ENCODE measurements at regions not wholly inside any gene's neighbourhood (a gene's known extent, or its start where the extent isn't known, plus 50 kb on each side); places are given as distances from the start of the nearest gene placed in this dataset.
"Not testable (repeated sequence)": the region's sequence is repeated elsewhere in the genome, so short reads cannot be mapped to it uniquely, and the experiment has no call there.

DNA sequence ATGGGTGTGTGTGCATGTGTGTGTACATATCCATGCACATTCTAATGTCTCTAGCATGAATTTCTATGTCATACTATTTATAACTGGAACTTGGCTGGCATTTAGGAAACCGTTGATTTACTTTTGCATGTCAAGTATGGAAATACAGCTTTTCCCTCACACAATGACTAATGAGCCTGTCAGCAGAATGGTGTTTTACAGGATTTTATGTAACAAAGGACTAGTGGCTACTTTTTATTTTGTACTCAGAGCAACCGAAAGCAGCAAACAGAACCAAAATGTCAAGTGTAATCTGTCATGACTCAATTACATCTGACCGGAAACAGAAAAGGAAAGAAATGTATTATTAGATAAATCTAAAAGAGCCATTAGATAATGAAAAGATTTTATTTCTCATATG lies 1911.5 kb upstream of the AGA start:
- no peak for DNase-seq

GRCh38 chr4:179361978-179362486 lies 1919.8 kb upstream of the AGA start:
- DNase-seq = no peak

DNA sequence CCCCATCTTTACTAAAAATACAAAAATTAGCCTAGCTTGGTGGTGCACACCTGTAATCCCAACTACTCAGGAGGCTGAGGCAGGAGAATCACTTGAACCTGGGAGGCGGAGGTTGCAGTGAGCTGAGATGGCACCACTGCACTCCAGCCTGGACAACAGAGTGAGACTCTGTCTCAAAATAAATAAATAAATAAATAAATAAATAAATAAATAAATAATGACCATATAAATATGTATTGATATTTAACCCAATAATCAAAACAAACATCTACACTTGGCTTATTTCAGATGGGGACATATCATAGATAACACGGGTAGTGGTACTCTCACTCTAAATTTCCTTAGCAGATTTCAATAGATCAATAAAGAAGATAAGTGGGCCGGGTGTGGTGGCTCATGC lies 1923.7 kb upstream of the AGA start:
- DNase-seq = not testable (repeated sequence)

GRCh38 chr4:179372242-179372641 lies 1930.0 kb upstream of the AGA start:
- DNase-seq = no peak

DNA sequence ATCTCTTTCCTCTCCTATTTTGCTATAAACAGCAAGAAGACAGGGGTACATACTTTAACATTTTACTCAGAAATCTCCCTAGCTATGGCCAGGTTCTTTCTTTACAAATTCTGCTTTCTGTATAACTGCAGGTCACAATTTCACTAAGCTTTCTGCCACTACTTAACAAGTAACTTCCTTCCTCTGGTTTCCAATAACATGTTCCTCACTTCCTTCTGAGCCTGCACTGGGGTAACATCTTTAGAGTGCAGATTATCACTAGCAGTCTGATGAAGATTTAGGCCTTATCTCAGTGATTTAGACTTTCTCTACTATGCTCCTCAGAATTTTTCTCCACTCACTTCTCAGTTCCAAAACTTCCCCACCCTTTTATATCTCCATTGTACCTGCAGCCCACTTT lies 1930.5 kb upstream of the AGA start:
- DNase-seq = no peak

DNA sequence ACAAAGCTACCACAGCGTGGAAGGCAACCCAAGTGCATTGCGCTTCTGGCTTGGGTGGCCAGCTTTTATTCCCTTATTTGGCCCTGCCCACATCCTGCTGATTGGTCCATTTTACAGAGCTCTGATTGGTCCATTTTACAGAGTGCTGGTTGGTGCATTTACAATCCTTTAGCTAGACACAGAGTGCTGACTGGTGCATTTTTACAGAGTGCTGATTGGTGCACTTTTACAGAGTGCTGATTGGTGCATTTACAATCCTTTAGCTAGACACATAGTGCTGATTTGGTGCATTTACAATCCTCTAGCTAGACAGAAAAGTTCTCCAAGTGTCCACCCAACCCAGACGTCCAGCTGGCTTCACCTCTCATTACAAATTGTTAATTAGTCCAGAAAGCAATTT lies 1936.6 kb upstream of the AGA start:
- not testable (repeated sequence) for DNase-seq

DNA sequence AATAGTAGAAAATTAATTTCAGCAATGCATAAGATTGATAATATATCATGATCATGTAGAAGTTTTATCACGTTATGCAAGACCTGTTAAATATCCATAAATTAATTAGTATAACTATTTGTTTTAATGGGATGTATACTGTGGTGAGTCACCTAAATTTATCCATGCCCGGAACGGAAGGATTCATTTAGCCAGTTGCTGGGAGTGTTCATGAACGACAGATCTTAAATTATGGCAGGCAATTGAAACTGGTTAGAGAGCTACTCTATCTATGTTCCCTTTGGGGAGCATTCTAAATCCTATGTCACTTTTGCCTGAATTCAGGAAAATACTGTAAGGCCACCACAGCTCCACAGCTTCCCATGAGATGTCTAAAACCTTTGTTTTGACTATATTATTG lies 1950.5 kb upstream of the AGA start:
- no peak for DNase-seq

DNA sequence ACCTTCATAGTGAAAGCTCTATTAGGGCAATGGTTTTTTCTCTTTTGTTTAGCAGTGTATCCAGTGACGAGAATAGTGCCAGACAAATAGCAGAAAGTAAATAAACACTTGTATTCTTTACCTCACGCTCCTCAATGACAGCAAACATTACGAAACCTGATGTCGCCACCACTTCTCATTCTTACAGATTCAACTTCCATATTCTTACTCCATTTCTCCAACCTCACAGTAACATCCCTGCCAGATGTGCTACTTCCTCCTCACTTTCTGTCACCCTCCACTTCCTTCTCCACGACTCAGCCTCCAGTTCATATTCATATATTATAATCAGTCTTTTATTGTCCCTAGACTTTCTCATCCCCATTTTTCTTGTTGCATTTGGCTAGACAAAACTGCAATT lies 1956.2 kb upstream of the AGA start:
- DNase-seq = no peak

GRCh38 chr4:179399054-179399782 lies 1957.0 kb upstream of the AGA start:
- no peak for DNase-seq

GRCh38 chr4:179415037-179415846 lies 1973.0 kb upstream of the AGA start:
- DNase-seq = no peak

- no peak for DNase-seq
These were observed 1973.6 kb upstream of the AGA start for GRCh38 chr4:179415847-179416223.

GRCh38 chr4:179417357-179417756 lies 1975.1 kb upstream of the AGA start:
- no peak for DNase-seq

GRCh38 chr4:179437962-179438361 lies 1995.7 kb upstream of the AGA start:
- DNase-seq = no peak

DNA sequence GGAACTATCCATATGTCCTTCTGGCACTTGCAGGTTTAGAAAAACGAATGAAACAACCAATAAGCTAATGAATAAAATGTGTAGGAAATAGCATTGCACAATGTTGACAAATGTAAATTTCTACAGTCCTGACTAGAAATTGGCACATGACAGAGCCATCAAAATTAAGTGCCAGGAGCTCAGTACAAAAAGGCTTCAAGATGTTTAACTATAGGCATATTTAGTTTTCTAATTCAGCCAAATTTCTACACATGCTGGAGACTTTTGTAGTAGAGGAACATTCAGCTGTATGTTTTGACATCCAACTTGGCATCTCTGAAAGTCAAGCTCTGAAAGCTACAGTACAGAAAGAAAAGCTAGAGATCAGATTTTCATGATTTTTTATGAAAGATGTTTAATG lies 1999.4 kb upstream of the AGA start:
- DNase-seq = no peak

GRCh38 chr4:179447308-179447707 lies 2005.1 kb upstream of the AGA start:
- DNase-seq = no peak

- DNase-seq = no peak
These were observed 2023.0 kb upstream of the AGA start for GRCh38 chr4:179465131-179465797.

- DNase-seq = no peak
These were observed 2025.6 kb upstream of the AGA start for GRCh38 chr4:179467878-179468277.

- no peak for DNase-seq
These were observed 2029.9 kb upstream of the AGA start for GRCh38 chr4:179472164-179472563.

DNA sequence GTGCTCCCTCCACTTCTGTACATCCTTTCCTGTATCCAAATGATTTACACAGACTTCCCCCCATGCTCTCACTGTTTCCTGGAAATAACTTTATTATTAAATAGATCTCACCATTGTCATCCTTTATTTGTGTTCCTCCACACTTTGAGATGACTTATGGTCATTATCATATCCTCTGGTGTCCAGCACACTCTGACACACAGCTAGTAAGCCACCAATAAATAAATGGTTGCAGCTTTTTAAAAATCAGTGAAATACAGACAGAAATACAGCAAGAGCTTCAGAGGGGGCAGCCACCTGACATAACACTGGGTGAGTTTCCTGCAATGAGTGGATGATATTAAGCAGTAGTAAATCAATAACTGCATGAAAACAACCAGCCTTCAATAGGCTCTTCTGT lies 2036.4 kb upstream of the AGA start:
- DNase-seq = no peak

GRCh38 chr4:179485781-179486180 lies 2043.5 kb upstream of the AGA start:
- DNase-seq = no peak

GRCh38 chr4:179486570-179487335 lies 2044.5 kb upstream of the AGA start:
- DNase-seq = no peak

DNA sequence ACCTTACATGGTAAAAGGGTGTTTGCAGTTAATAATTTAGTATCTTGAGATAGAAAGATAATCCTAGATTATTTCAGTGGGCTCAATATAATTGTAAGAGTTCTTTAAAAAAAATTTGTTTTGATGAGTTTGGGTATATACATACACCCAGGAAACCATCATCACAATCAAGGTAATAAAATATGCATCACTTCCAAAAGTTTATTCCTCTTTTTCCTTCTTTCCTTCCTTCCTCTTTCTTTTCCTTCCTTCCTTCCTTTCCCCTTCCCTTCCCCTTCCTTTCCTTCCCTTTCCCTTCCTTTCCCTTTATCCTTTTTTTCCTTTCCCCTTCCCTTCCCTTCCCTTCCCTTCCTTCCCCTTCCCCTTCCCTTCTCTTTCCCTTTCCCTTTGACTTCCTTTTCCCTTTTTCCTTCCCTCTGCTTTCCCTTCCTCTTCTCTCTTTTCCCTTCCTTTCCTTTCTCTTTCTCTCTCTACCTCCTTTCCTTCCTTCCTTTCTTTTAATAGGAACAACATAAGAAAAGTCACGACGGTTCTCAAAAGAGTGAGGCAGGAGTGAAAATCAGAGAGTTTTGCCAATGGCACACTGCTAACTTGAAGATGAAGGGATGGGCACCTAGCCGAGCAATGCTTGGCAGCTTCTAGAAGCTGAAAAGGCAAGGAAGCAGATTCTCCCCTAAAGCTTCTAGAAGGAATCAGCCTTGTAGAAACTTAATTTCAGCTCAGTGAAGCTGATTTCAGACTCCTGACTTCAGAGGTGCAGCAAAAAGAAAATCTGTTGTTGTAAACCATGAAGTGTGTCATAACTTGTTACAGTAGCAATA lies 2050.2 kb upstream of the AGA start:
- DNase-seq = no peak

Data from stimulated activated CD8-positive, alpha-beta memory T cell treated with anti-CD3 and anti-CD28 coated beads, Interleukin-4, amount 100 ng/mL, for 48 hours (primary cell).